Progenitor cell of endocrine pancreas (in vitro differentiated cells): ENCODE measurements at regions not wholly inside any gene's neighbourhood (a gene's known extent, or its start where the extent isn't known, plus 50 kb on each side); places are given as distances from the start of the nearest gene placed in this dataset.
"Not testable (repeated sequence)": the region's sequence is repeated elsewhere in the genome, so short reads cannot be mapped to it uniquely, and the experiment has no call there.

ENCODE experiments used
- DNase-seq: peaks from one replicate; pipeline ENCODE4 v3.0.0; 2021; ENCODE audit warnings: low spot score; ENCODE audit not compliant: unreplicated experiment
- H3K27ac Mint-ChIP-seq: 2 replicates; pipeline ENCODE4 v1.8.0; 2021; ENCODE audit warnings: mild to moderate bottlenecking, moderate library complexity, mixed read lengths
- H3K27me3 Mint-ChIP-seq: 2 replicates; pipeline ENCODE4 v1.8.0; 2021; ENCODE audit warnings: mixed read lengths
- H3K36me3 Mint-ChIP-seq: 2 replicates; pipeline ENCODE4 v1.8.0; 2022; ENCODE audit warnings: mixed read lengths; ENCODE audit not compliant: insufficient read depth
- H3K4me1 Mint-ChIP-seq: 2 replicates; pipeline ENCODE4 v1.8.0; 2021; ENCODE audit warnings: low read depth, mixed read lengths
- H3K4me3 Mint-ChIP-seq: 2 replicates; pipeline ENCODE4 v1.8.0; 2021; ENCODE audit warnings: low read depth, mild to moderate bottlenecking, moderate library complexity, mixed read lengths
- H3K9me3 Mint-ChIP-seq: 2 replicates; pipeline ENCODE4 v1.8.0; 2021; ENCODE audit warnings: low read depth, mixed read lengths
- TF ChIP-seq, protein P1 (sequence below): fragments of 200-600 bp; sonication (generic); IDR thresholded peaks from one replicate; pipeline ENCODE4 v1.5.0; 2021; ENCODE audit warnings: antibody characterized with exemption, mild to moderate bottlenecking; ENCODE audit not compliant: unreplicated experiment

DNA sequence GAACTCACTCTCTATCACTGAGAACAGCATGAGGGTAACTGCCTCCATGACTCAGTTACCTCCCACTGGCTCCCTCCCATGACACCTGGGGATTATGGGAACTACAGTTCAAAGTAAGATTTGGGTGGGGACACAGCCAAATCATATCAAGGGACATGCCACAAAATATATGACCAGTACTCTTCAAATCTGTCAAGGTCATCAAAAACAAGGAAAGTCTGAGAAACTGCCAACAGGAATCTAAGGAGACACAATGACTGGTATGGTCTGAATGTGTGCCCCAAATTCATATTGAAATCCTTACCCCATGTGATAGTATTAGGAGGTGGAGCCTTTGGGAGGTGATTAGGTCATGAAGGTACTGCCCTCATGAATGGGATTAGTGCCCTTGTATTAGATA, 258.8 kb downstream of the TPBG start:
- Mint-ChIP-seq H3K4me3 (no peak overlapping the region), H3K36me3 (no peaks in the 10 kb centered on the region), H3K9me3 (peaks cover 3% of the 10 kb centered on the region), H3K4me1 (no peaks in the 10 kb centered on the region), H3K27ac (no peak overlapping the region), H3K27me3 (no peaks in the 10 kb centered on the region)
- TF ChIP-seq, protein P1, sequence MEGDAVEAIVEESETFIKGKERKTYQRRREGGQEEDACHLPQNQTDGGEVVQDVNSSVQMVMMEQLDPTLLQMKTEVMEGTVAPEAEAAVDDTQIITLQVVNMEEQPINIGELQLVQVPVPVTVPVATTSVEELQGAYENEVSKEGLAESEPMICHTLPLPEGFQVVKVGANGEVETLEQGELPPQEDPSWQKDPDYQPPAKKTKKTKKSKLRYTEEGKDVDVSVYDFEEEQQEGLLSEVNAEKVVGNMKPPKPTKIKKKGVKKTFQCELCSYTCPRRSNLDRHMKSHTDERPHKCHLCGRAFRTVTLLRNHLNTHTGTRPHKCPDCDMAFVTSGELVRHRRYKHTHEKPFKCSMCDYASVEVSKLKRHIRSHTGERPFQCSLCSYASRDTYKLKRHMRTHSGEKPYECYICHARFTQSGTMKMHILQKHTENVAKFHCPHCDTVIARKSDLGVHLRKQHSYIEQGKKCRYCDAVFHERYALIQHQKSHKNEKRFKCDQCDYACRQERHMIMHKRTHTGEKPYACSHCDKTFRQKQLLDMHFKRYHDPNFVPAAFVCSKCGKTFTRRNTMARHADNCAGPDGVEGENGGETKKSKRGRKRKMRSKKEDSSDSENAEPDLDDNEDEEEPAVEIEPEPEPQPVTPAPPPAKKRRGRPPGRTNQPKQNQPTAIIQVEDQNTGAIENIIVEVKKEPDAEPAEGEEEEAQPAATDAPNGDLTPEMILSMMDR, result no peak
- DNase-seq, result no peak

DNA sequence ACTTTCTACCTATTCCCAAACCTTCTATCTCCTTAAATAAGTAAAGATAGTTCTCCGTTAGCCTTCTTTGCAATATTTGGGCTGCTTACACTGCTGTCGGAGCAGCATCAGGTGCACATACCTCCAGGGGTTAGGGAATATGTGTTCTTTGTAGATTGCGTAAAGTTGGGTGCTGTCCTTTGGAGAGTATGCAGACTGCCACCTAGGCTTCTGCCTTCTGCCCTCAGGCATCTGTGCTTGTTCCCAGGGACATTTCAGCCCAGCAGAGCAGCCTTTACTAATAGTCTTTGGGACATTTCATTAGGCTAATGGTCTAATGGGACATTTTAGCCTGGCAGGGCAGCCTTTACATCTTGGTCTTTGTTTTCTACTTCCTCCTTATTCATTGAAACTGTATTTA, 260.6 kb downstream of the TPBG start:
- Mint-ChIP-seq H3K27ac (no peak overlapping the region), H3K36me3 (no peaks in the 10 kb centered on the region), H3K9me3 (peaks cover 3% of the 10 kb centered on the region), H3K4me1 (no peaks in the 10 kb centered on the region), H3K4me3 (no peak overlapping the region), H3K27me3 (no peaks in the 10 kb centered on the region)
- DNase-seq, result no peak
- TF ChIP-seq, protein P1, result no peak

DNA sequence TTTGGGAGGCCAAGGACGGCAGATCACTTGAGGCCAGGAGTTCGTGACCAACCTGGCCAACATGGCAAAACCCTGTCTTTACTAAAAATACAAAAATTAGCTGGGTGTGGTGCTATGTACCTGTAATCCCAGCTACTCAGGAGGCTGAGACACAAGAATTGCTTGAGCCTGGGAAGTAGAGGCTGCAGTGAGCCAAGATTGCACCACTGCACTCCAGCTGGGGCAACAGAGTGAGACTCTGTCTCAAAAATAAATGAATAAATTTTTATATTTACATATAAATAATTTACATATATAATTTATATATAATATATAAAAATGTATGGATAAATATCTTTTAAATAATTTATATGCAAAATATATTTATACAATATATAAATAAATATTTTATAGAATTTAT, 263.3 kb downstream of the TPBG start:
- H3K9me3 Mint-ChIP-seq, H3K36me3 Mint-ChIP-seq, H3K27me3 Mint-ChIP-seq, H3K4me1 Mint-ChIP-seq, H3K4me3 Mint-ChIP-seq, H3K27ac Mint-ChIP-seq, DNase-seq: not testable (repeated sequence)

DNA sequence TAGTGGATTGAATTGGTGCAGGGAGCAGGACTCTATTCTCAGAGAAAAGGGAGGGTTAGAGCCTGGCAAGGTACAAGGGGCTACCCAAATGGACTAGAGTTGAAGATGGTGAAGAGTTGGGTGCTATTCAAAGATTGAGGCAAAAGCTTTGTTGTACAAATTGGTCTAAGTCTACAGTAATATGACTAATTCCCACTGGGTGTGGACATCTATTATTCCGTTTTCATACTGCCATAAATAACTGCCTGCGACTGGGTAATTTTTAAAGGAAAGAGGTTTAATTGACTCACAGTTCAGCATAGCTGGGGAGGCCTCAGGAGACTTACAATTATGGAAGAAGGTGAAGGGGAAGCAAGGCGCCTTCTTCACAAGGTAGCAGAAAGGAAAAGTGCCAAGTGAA, 266.3 kb downstream of the TPBG start:
- TF ChIP-seq, protein P1, result no peak
- Mint-ChIP-seq H3K9me3 (peaks cover 3% of the 10 kb centered on the region), H3K4me3 (no peak overlapping the region), H3K4me1 (no peaks in the 10 kb centered on the region), H3K27me3 (no peaks in the 10 kb centered on the region), H3K36me3 (no peaks in the 10 kb centered on the region), H3K27ac (no peak overlapping the region)
- no peak for DNase-seq

DNA sequence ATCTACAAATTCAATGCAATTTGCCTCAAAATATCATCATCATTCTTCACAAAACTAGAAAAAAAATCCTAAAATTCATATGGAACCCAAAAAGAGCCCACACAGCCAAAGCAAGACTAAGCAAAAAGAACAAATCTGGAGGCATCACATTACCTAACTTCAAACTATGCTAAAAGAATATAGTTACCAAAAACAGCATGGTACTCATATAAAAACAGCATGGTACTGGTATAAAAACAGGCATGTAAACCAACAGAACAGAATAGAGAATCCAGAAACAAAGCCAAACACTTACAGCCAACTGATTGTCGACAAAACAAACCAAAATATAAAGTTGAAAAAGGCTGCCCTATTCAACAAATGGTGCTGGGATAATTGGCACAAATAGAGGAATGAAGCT, 278.1 kb downstream of the TPBG start:
- Mint-ChIP-seq H3K27ac (no peak overlapping the region), H3K36me3 (no peaks in the 10 kb centered on the region), H3K4me3 (no peak overlapping the region), H3K4me1 (no peaks in the 10 kb centered on the region), H3K9me3 (peaks cover 8% of the 10 kb centered on the region), H3K27me3 (no peaks in the 10 kb centered on the region)
- TF ChIP-seq, protein P1, result no peak
- DNase-seq, result no peak

DNA sequence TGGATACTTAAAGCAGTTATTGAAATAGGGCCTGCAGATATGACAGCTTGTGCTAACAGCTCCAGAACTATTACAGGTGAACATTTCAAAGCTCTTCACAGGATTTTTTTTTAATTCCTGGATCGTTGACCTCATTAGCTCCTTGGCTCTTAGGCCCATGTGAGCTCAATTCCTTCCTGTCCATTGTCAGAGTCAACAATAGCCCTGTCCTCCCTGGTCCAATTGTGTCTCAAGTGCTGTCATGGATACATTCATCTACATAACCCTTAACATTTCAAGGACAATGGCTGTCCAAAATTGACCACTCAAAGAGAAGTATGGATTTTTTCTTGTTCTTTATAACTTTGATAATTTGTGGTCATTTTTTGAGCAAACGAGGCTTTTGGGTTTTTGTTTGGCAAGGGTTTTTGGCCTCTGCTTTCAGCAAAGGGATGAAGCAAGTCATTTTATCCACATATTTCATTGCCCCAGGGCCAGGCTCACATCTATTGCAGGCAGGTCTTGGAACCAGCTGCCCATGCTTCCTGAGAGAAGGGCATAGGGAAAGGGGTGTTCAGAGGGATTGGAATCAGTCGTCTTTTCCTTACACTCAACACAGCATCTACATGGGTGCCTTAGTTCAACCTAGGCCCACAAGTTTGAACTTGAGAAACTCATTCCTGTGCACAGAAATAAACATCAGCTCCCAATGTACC, 282.1 kb downstream of the TPBG start:
- Mint-ChIP-seq H3K27ac (no peak overlapping the region), H3K9me3 (peaks cover 21% of the 10 kb centered on the region), H3K4me3 (no peak overlapping the region), H3K4me1 (no peaks in the 10 kb centered on the region), H3K36me3 (no peaks in the 10 kb centered on the region), H3K27me3 (no peaks in the 10 kb centered on the region)
- no peak for DNase-seq
- TF ChIP-seq, protein P1, result no peak
